Mesenchymal stem cell (in vitro differentiated cells and primary cell): ENCODE measurements at regions not wholly inside any gene's neighbourhood (a gene's known extent, or its start where the extent isn't known, plus 50 kb on each side); places are given as distances from the start of the nearest gene placed in this dataset.

Experiments used
- DNase-seq: peaks from one replicate; pipeline ENCODE4 v3.0.0-alpha.2; 2013
- H2AFZ ChIP-seq: one replicate; pipeline ENCODE4 v1.6.1; 2013; ENCODE audit warnings: low read depth, mild to moderate bottlenecking, control low read depth, inconsistent platforms, low read length, moderate library complexity
- H2AK5ac ChIP-seq: 2 replicates; pipeline ENCODE4 v1.6.1; 2013; ENCODE audit warnings: low read length, moderate library complexity, mild to moderate bottlenecking, inconsistent platforms; ENCODE audit not compliant: severe bottlenecking
- H2BK120ac ChIP-seq: one replicate; pipeline ENCODE4 v1.6.1; 2013; ENCODE audit warnings: low read depth, mild to moderate bottlenecking, inconsistent platforms, low read length, moderate library complexity
- H2BK12ac ChIP-seq, 2 experiments: one replicate each; pipeline ENCODE4 v1.6.1; 2013; ENCODE audit warnings: inconsistent platforms in 2 of 2, low read length in 2 of 2, mild to moderate bottlenecking in 2 of 2, moderate library complexity in 2 of 2, control low read depth in 1 of 2
- H2BK15ac ChIP-seq: one replicate; pipeline ENCODE4 v1.6.1; 2013; ENCODE audit warnings: mild to moderate bottlenecking, low read depth, inconsistent platforms; ENCODE audit not compliant: poor library complexity, severe bottlenecking
- H2BK5ac ChIP-seq: 2 replicates; pipeline ENCODE4 v1.6.1; 2013; ENCODE audit warnings: low read depth, mild to moderate bottlenecking, low read length, control low read depth, inconsistent platforms; ENCODE audit not compliant: poor library complexity, severe bottlenecking
- H3K14ac ChIP-seq, 2 experiments: one replicate each; pipeline ENCODE4 v1.6.1; 2013; ENCODE audit warnings: inconsistent platforms in 2 of 2, low read length in 2 of 2, control low read depth in 1 of 2, mild to moderate bottlenecking in 1 of 2, moderate library complexity in 1 of 2
- H3K18ac ChIP-seq, 2 experiments: one replicate each; pipeline ENCODE4 v1.6.1; 2013; ENCODE audit warnings: inconsistent platforms in 2 of 2, low read length in 2 of 2, control low read depth in 1 of 2, low read depth in 1 of 2, mild to moderate bottlenecking in 1 of 2
- H3K23ac ChIP-seq, 2 experiments: one replicate each; pipeline ENCODE4 v1.6.1; 2013; ENCODE audit warnings: inconsistent platforms in 2 of 2, low read length in 2 of 2, mild to moderate bottlenecking in 2 of 2, moderate library complexity in 2 of 2, control low read depth in 1 of 2
- H3K27ac ChIP-seq: 2 replicates; pipeline ENCODE4 v1.5.1; 2013; ENCODE audit warnings: mild to moderate bottlenecking, moderate library complexity, low read length, control low read depth, inconsistent platforms; ENCODE audit not compliant: poor library complexity, severe bottlenecking
- H3K27me3 ChIP-seq, 2 experiments: 2 replicates each; pipeline versions ENCODE4 v1.6.1 to v1.7.0; 2013; ENCODE audit warnings: low read length in 2 of 2, mild to moderate bottlenecking in 2 of 2, moderate library complexity in 2 of 2, control low read depth in 1 of 2, inconsistent platforms in 1 of 2; ENCODE audit not compliant: control insufficient read depth in 1 of 2, insufficient read depth in 1 of 2
- H3K36me3 ChIP-seq, 2 experiments: 2 replicates each; pipeline versions ENCODE4 v1.6.1 to v1.7.0; 2013; ENCODE audit warnings: low read length in 2 of 2, control low read depth in 1 of 2, inconsistent platforms in 1 of 2, low read depth in 1 of 2, mild to moderate bottlenecking in 1 of 2; ENCODE audit not compliant: insufficient read depth in 2 of 2, control insufficient read depth in 1 of 2
- H3K4ac ChIP-seq, 2 experiments: one replicate each; pipeline ENCODE4 v1.6.1; 2013; ENCODE audit warnings: inconsistent platforms in 2 of 2, low read length in 2 of 2, mild to moderate bottlenecking in 2 of 2, moderate library complexity in 2 of 2, control low read depth in 1 of 2, low read depth in 1 of 2
- H3K4me1 ChIP-seq: 2 replicates; pipeline ENCODE4 v1.6.1; 2013; ENCODE audit warnings: low read depth, low read length, control low read depth; ENCODE audit not compliant: control insufficient read depth, insufficient read depth
- H3K4me2 ChIP-seq: 2 replicates; pipeline ENCODE4 v1.6.1; 2013; ENCODE audit warnings: low read length, mild to moderate bottlenecking, inconsistent platforms; ENCODE audit not compliant: poor library complexity, severe bottlenecking
- H3K4me3 ChIP-seq, 2 experiments: 2 replicates each; pipeline versions ENCODE4 v1.5.1 to v1.7.0; 2013; ENCODE audit warnings: low read length in 2 of 2, mild to moderate bottlenecking in 2 of 2, control low read depth in 1 of 2, low read depth in 1 of 2; ENCODE audit not compliant: insufficient read depth in 1 of 2
- H3K79me1 ChIP-seq: replicated peaks from 2 replicates; pipeline ENCODE4 v1.6.1; 2013; ENCODE audit warnings: mild to moderate bottlenecking, control low read depth, low read length, inconsistent platforms; ENCODE audit not compliant: poor library complexity, severe bottlenecking
- H3K9ac ChIP-seq: 2 replicates; pipeline ENCODE4 v1.7.0; 2013; ENCODE audit warnings: mild to moderate bottlenecking, low read length, moderate library complexity
- H3K9me3 ChIP-seq: 2 replicates; pipeline ENCODE4 v1.7.0; 2013; ENCODE audit warnings: mild to moderate bottlenecking, low read length; ENCODE audit not compliant: control insufficient read depth
- H4K8ac ChIP-seq: one replicate; pipeline ENCODE4 v1.6.1; 2013; ENCODE audit warnings: inconsistent platforms, mild to moderate bottlenecking, low read length, moderate library complexity
- H4K91ac ChIP-seq: one replicate; pipeline ENCODE4 v1.6.1; 2013; ENCODE audit warnings: mild to moderate bottlenecking, low read length, inconsistent platforms
- whole genome bisulfite sequencing: methylation state at CpG from one replicate; pipeline ENCODE4 v1.1.7; 2013; ENCODE audit warnings: mixed read lengths; 5-methylcytosine and 5-hydroxymethylcytosine counted together

GRCh38 chr3:125670945-125671344, 75.6 kb upstream of the OSBPL11 start:
- no peak overlapping the region for H2AFZ ChIP-seq
- H3K27me3 ChIP-seq: no peaks in the 10 kb centered on the region
- no peak overlapping the region for H3K4ac ChIP-seq
- H2BK120ac ChIP-seq: no peak overlapping the region
- no peak overlapping the region for H2AK5ac ChIP-seq
- H3K9ac ChIP-seq: no peak overlapping the region
- no peak overlapping the region for H3K27ac ChIP-seq
- H3K4me3 ChIP-seq: no peak overlapping the region
- no peak overlapping the region for H3K18ac ChIP-seq
- 91% methylated on average over 3 of the region's 4 CpGs for WGBS
- H2BK15ac ChIP-seq: no peak overlapping the region
- no peak overlapping the region for H2BK12ac ChIP-seq
- no peak overlapping the region for H4K8ac ChIP-seq
- no peak overlapping the region for H3K4me2 ChIP-seq
- no peaks in the 10 kb centered on the region for H3K4me1 ChIP-seq
- H3K9me3 ChIP-seq: no peaks in the 10 kb centered on the region
- H4K91ac ChIP-seq: no peak overlapping the region
- no peak overlapping the region for H3K14ac ChIP-seq
- no peaks in the 10 kb centered on the region for H3K36me3 ChIP-seq
- no peak for DNase-seq
- H3K79me1 ChIP-seq: no peaks in the 10 kb centered on the region
- no peak overlapping the region for H3K23ac ChIP-seq
- H2BK5ac ChIP-seq: no peak overlapping the region

- H3K18ac ChIP-seq: no peak overlapping the region
- no peak overlapping the region for H2BK12ac ChIP-seq
- H3K4me2 ChIP-seq: no peak overlapping the region
- H3K79me1 ChIP-seq: no peaks in the 10 kb centered on the region
- H2BK15ac ChIP-seq: no peak overlapping the region
- H4K8ac ChIP-seq: no peak overlapping the region
- H3K36me3 ChIP-seq: no peaks in the 10 kb centered on the region
- H2BK5ac ChIP-seq: no peak overlapping the region
- no peaks in the 10 kb centered on the region for H3K27me3 ChIP-seq
- H3K23ac ChIP-seq: no peak overlapping the region
- no peak overlapping the region for H3K14ac ChIP-seq
- H2BK120ac ChIP-seq: no peak overlapping the region
- H3K9ac ChIP-seq: no peak overlapping the region
- no peak for DNase-seq
- no peak overlapping the region for H2AFZ ChIP-seq
- WGBS: 92% methylated on average over 39 of the region's 39 CpGs
- H3K9me3 ChIP-seq: no peaks in the 10 kb centered on the region
- H3K27ac ChIP-seq: no peak overlapping the region
- H4K91ac ChIP-seq: no peak overlapping the region
- H3K4ac ChIP-seq: no peak overlapping the region
- no peak overlapping the region for H3K4me3 ChIP-seq
- H2AK5ac ChIP-seq: no peak overlapping the region
- no peaks in the 10 kb centered on the region for H3K4me1 ChIP-seq
Observed at GRCh38 chr3:125671461-125672243, 76.4 kb upstream of the OSBPL11 start.

GRCh38 chr3:125675791-125676190, 80.5 kb upstream of the OSBPL11 start:
- no peak overlapping the region for H3K18ac ChIP-seq
- H3K79me1 ChIP-seq: no peaks in the 10 kb centered on the region
- no peaks in the 10 kb centered on the region for H3K27me3 ChIP-seq
- 77% methylated on average over 4 of the region's 4 CpGs for WGBS
- no peak overlapping the region for H3K4me3 ChIP-seq
- no peak overlapping the region for H2AK5ac ChIP-seq
- H3K9me3 ChIP-seq: no peaks in the 10 kb centered on the region
- no peaks in the 10 kb centered on the region for H3K4me1 ChIP-seq
- no peaks in the 10 kb centered on the region for H3K36me3 ChIP-seq
- H3K27ac ChIP-seq: no peak overlapping the region
- H2BK15ac ChIP-seq: no peak overlapping the region
- H2BK5ac ChIP-seq: no peak overlapping the region
- no peak overlapping the region for H2AFZ ChIP-seq
- no peak overlapping the region for H4K91ac ChIP-seq
- no peak for DNase-seq
- no peak overlapping the region for H2BK12ac ChIP-seq
- no peak overlapping the region for H2BK120ac ChIP-seq
- no peak overlapping the region for H3K9ac ChIP-seq
- no peak overlapping the region for H3K14ac ChIP-seq
- H3K4ac ChIP-seq: no peak overlapping the region
- H4K8ac ChIP-seq: no peak overlapping the region
- H3K4me2 ChIP-seq: no peak overlapping the region
- no peak overlapping the region for H3K23ac ChIP-seq

GRCh38 chr3:125679258-125679657, 84.0 kb upstream of the OSBPL11 start:
- Histone ChIP-seq H3K27me3 (no peaks in the 10 kb centered on the region), H3K4me1 (no peaks in the 10 kb centered on the region), H3K18ac (no peak overlapping the region), H3K23ac (no peak overlapping the region), H3K14ac (no peak overlapping the region), H3K79me1 (no peaks in the 10 kb centered on the region), H3K9ac (no peak overlapping the region), H2BK120ac (no peak overlapping the region), H3K4ac (no peak overlapping the region), H3K4me3 (no peak overlapping the region), H4K8ac (no peak overlapping the region), H2AK5ac (no peak overlapping the region), H2BK5ac (no peak overlapping the region), H4K91ac (no peak overlapping the region), H2BK12ac (no peak overlapping the region), H2BK15ac (no peak overlapping the region), H3K27ac (no peak overlapping the region), H2AFZ (no peak overlapping the region), H3K9me3 (no peaks in the 10 kb centered on the region), H3K36me3 (no peaks in the 10 kb centered on the region), H3K4me2 (no peak overlapping the region)
- WGBS: 69% methylated on average over 4 of the region's 4 CpGs
- no peak for DNase-seq
